Neutrophil (primary cell): ENCODE measurements at regions not wholly inside any gene's neighbourhood (a gene's known extent, or its start where the extent isn't known, plus 50 kb on each side); places are given as distances from the start of the nearest gene placed in this dataset.

ENCODE experiments used
- H3K27ac ChIP-seq: fragments of 200-600 bp; sonication (generic); 2 replicates; pipeline ENCODE4 v1.5.1; 2016; ENCODE audit warnings: mild to moderate bottlenecking, moderate library complexity
- H3K27me3 ChIP-seq: fragments of 200-600 bp; sonication (generic); 2 replicates; pipeline ENCODE4 v1.6.0; 2016; ENCODE audit warnings: mild to moderate bottlenecking
- H3K36me3 ChIP-seq: fragments of 200-600 bp; sonication (generic); 2 replicates; pipeline ENCODE4 v1.5.1; 2017
- H3K4me1 ChIP-seq, 2 experiments: fragments of 200-600 bp in 1 of 2; sonication (generic) in 1 of 2; 1 replicate in 1 of 2; 2 replicates in 1 of 2; pipeline versions ENCODE4 v1.5.1 to v1.6.1; 2013 to 2016; ENCODE audit warnings: low read depth in 1 of 2, low read length in 1 of 2, mild to moderate bottlenecking in 1 of 2, moderate library complexity in 1 of 2; ENCODE audit not compliant: control insufficient read depth in 1 of 2, insufficient read depth in 1 of 2
- H3K4me3 ChIP-seq, 2 experiments: fragments of 200-600 bp in 1 of 2; sonication (generic) in 1 of 2; 1 replicate in 1 of 2; 2 replicates in 1 of 2; pipeline ENCODE4 v1.5.1; 2013 to 2016; ENCODE audit warnings: low read depth in 1 of 2, low read length in 1 of 2, mild to moderate bottlenecking in 1 of 2, moderate library complexity in 1 of 2
- H3K9me3 ChIP-seq: fragments of 200-600 bp; sonication (generic); 2 replicates; pipeline ENCODE4 v1.5.1; 2016
- CTCF ChIP-seq: fragments of 200-600 bp; sonication (generic); IDR thresholded peaks from 2 replicates; pipeline ENCODE4 v1.5.1; 2016; ENCODE audit warnings: antibody characterized with exemption

DNA sequence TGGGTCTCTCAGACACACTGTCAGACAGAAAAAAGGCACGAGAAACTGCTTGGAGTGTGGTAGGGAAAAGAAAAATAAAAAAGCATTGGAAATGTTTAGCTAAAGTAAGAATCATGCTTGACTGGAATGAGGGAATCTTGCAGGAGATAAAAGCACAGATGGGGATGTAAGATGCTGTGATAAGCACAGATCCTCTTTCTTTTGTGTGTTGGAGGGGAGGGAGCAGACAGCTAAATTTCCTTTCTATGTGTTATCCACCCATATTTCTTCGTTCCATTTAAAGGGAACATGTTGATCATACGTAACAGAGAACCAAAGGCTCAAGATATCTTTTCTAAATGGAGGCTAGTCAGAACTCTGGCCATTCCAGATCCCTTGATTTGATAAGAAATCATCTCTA, 614.0 kb upstream of the LCORL start:
- H3K36me3 ChIP-seq: no peaks in the 10 kb centered on the region
- H3K9me3 ChIP-seq: no peaks in the 10 kb centered on the region
- no peaks in the 10 kb centered on the region for H3K4me1 ChIP-seq
- H3K4me3 ChIP-seq: no peak overlapping the region
- H3K27me3 ChIP-seq: no peaks in the 10 kb centered on the region
- H3K27ac ChIP-seq: no peak overlapping the region
- TF ChIP-seq CTCF: no peak

- H3K27me3 ChIP-seq: no peaks in the 10 kb centered on the region
- no peak overlapping the region for H3K27ac ChIP-seq
- TF ChIP-seq CTCF: no peak
- no peak overlapping the region for H3K4me3 ChIP-seq
- no peaks in the 10 kb centered on the region for H3K9me3 ChIP-seq
- no peaks in the 10 kb centered on the region for H3K36me3 ChIP-seq
- H3K4me1 ChIP-seq: no peaks in the 10 kb centered on the region
These were observed 610.0 kb upstream of the LCORL start for GRCh38 chr4:18631586-18631985.

GRCh38 chr4:18630218-18631110, 608.9 kb upstream of the LCORL start:
- TF ChIP-seq CTCF: no peak
- no peak overlapping the region for H3K4me3 ChIP-seq

GRCh38 chr4:18627447-18628005, 606.0 kb upstream of the LCORL start:
- H3K36me3 ChIP-seq: no peaks in the 10 kb centered on the region
- H3K27ac ChIP-seq: no peak overlapping the region

More at GRCh38 chr4:18630218-18631110, 608.9 kb upstream of the LCORL start:
- Histone ChIP-seq H3K27me3 (no peaks in the 10 kb centered on the region), H3K27ac (no peak overlapping the region), H3K4me1 (no peaks in the 10 kb centered on the region), H3K36me3 (no peaks in the 10 kb centered on the region), H3K9me3 (no peaks in the 10 kb centered on the region)

DNA sequence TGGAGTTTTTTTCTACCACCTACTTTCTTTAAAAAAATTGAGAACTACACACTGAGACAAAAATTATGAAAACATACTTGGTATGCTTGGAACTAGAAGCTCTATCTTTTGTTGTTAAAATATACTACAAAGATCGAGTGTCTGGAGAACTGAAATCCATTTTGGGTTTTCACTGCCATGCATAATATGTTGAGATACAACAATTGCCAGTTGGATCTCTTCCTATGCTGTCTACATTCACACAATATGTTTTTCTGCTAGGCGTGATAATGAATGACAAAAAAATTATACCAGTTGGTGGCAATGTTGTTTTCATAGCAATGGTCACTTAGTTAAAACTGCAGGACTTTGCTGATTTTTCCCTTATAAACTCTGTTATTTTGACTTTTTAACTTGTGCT, 605.4 kb upstream of the LCORL start:
- H3K4me1 ChIP-seq: no peaks in the 10 kb centered on the region
- no peak overlapping the region for H3K27ac ChIP-seq
- H3K4me3 ChIP-seq: no peak overlapping the region
- H3K27me3 ChIP-seq: no peaks in the 10 kb centered on the region
- no peaks in the 10 kb centered on the region for H3K36me3 ChIP-seq
- TF ChIP-seq CTCF: no peak
- H3K9me3 ChIP-seq: no peaks in the 10 kb centered on the region

More at GRCh38 chr4:18627447-18628005, 606.0 kb upstream of the LCORL start:
- Histone ChIP-seq H3K9me3 (no peaks in the 10 kb centered on the region), H3K27me3 (no peaks in the 10 kb centered on the region), H3K4me1 (no peaks in the 10 kb centered on the region), H3K4me3 (no peak overlapping the region)
- no peak for TF ChIP-seq CTCF
